ENCODE measurements at regions not wholly inside any gene's neighbourhood (a gene's known extent, or its start where the extent isn't known, plus 50 kb on each side); places are given as distances from the start of the nearest gene placed in this dataset.

DNA sequence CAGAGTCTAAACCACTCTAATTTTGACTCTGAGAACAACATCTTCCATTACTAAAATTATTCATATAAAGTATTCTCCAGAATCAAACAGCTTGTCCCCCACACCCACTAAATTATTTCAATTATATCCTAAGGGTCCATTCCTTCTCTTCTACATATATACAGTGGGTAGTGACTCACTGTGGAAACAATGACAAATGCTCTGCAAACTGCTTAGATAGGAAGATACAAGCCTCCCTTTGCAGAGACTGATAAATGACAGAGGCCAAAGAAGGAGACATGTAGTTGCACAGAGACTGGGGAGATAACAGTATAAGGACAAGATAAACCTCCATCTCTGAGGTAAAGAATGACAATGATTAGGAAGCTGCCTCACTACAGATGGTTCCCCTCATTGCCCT, 1087.4 kb downstream of the AGBL1 start:
- TF ChIP-seq, protein P1, sequence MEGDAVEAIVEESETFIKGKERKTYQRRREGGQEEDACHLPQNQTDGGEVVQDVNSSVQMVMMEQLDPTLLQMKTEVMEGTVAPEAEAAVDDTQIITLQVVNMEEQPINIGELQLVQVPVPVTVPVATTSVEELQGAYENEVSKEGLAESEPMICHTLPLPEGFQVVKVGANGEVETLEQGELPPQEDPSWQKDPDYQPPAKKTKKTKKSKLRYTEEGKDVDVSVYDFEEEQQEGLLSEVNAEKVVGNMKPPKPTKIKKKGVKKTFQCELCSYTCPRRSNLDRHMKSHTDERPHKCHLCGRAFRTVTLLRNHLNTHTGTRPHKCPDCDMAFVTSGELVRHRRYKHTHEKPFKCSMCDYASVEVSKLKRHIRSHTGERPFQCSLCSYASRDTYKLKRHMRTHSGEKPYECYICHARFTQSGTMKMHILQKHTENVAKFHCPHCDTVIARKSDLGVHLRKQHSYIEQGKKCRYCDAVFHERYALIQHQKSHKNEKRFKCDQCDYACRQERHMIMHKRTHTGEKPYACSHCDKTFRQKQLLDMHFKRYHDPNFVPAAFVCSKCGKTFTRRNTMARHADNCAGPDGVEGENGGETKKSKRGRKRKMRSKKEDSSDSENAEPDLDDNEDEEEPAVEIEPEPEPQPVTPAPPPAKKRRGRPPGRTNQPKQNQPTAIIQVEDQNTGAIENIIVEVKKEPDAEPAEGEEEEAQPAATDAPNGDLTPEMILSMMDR (IDR thresholded peaks at IDR 0.05) = no peak
- H3K4me1 ChIP-seq (ENCODE audit: control insufficient read depth in 1 of 2, low read depth in 2 of 2) = no peaks in the 10 kb centered on the region
- no peak overlapping the region for H3K27ac ChIP-seq
- no peaks in the 10 kb centered on the region for H3K36me3 ChIP-seq
- DNase-seq (ENCODE audit: low spot score) = no peak
- no peaks in the 10 kb centered on the region for H3K27me3 ChIP-seq (replicated peaks; ENCODE audit: insufficient read depth)
- ATAC-seq (ENCODE audit: insufficient number of reproducible peaks, low FRiP score, low read depth) = no peak
- no peaks in the 10 kb centered on the region for H3K9me3 ChIP-seq
- no peak overlapping the region for H3K4me3 ChIP-seq

DNA sequence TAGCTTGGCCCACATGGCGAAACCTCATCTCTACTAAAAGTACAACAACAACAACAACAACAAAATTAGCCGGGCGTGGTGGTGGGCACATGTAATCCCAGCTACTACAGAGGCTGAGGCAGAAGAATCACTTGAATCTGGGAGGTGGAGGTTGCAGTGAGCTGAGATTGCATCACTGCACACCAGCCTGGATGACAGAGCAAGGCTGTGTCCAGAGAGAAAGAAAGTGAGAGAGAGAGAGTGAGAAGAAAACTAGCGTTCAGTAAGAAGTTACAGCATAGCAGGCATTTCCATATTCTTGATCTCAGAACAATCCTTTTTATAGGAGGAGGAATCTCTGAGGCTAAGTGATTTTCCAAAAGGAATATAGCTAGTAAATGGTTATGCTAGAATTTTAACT, 1076.1 kb downstream of the AGBL1 start:
- Histone ChIP-seq H3K27ac (no peak overlapping the region), H3K4me3 (no peak overlapping the region), H3K9me3 (no peaks in the 10 kb centered on the region), H3K27me3 (replicated peaks; ENCODE audit: insufficient read depth) (no peaks in the 10 kb centered on the region), H3K4me1 (ENCODE audit: control insufficient read depth in 1 of 2, low read depth in 2 of 2) (no peaks in the 10 kb centered on the region), H3K36me3 (no peaks in the 10 kb centered on the region)
- TF ChIP-seq, protein P1 (IDR thresholded peaks at IDR 0.05) = no peak
- DNase-seq (ENCODE audit: low spot score) = no peak
- ATAC-seq (ENCODE audit: insufficient number of reproducible peaks, low FRiP score, low read depth) = no peak

DNA sequence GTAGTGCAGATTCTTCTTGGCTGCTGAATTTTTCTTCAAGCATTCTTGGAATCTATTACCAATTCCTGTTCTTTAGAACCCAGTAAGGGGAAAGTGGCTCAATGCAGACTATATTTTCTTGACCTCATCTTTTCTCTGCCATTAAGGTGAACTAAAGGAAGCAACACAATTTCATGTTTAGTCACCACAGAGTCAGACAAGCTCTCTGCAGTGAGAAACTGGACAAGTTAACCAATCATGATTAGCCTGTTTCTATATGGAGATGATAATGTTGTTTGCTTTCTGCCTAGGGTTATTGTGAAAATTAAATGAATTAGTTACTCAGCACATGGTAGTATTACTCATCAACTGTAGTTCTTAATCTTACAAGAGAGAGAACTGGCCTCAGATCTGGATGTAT, 1075.1 kb downstream of the AGBL1 start:
- TF ChIP-seq, protein P1 (IDR thresholded peaks at IDR 0.05) = no peak
- H3K4me1 ChIP-seq (ENCODE audit: control insufficient read depth in 1 of 2, low read depth in 2 of 2) = no peaks in the 10 kb centered on the region

DNA sequence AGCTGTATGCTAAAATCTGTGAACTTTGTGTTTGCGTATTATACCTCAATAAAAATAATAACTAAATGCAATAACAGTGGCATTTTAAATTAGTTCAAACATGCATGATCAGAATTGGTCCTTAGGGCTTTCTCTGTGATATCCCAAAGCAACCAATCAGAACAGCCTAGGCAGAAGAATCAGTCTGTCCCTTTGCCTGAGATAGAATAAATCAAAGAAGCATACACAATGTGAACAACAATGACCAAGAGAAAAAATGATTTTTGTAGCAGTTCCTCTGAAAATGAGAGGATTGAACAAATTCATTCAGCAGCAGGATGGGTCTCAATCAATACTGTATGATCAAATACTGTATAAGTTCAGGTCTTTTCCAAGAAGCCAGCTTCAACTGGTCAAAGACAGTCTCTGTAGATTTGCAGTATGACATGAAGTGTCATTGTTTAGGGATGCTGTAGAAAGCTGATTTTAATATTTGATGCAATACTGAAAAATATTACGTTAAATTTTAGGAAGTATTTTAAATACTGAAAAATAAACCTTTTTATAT, 1071.6 kb downstream of the AGBL1 start:
- Histone ChIP-seq H3K27me3 (replicated peaks; ENCODE audit: insufficient read depth) (no peaks in the 10 kb centered on the region), H3K4me1 (ENCODE audit: control insufficient read depth in 1 of 2, low read depth in 2 of 2) (no peaks in the 10 kb centered on the region), H3K36me3 (no peaks in the 10 kb centered on the region), H3K9me3 (no peaks in the 10 kb centered on the region), H3K4me3 (no peak overlapping the region), H3K27ac (no peak overlapping the region)
- DNase-seq (ENCODE audit: low spot score) (no peak), ATAC-seq (ENCODE audit: insufficient number of reproducible peaks, low FRiP score, low read depth) (no peak)
- TF ChIP-seq, protein P1 (IDR thresholded peaks at IDR 0.05) = no peak

More for the DNA sequence above, 1075.1 kb downstream of the AGBL1 start:
- ATAC-seq (ENCODE audit: insufficient number of reproducible peaks, low FRiP score, low read depth) = no peak
- Histone ChIP-seq H3K4me3 (no peak overlapping the region), H3K36me3 (no peaks in the 10 kb centered on the region), H3K27me3 (replicated peaks; ENCODE audit: insufficient read depth) (no peaks in the 10 kb centered on the region), H3K9me3 (no peaks in the 10 kb centered on the region), H3K27ac (no peak overlapping the region)
- no peak for DNase-seq (ENCODE audit: low spot score)

DNA sequence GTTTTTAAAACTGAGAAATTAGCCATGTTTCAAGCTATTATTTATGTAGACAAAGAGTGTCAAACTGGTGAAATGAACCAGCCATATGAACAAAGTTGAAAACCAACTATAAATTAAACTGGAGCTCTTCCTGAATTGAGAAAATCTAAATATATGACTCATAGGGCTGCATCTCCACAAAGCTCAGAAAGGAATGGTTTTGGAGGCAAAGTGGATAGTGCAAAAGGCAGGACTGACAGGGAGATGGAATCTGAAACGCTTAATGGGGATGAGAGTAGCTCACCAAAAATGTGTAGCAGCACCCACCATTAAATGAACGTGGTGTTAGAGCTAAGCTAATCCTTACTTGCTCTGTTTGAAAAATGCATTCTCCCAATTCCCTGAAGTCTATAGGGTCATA, 1066.0 kb downstream of the AGBL1 start:
- DNase-seq (ENCODE audit: low spot score) (no peak), ATAC-seq (ENCODE audit: insufficient number of reproducible peaks, low FRiP score, low read depth) (no peak)
- Histone ChIP-seq H3K9me3 (no peaks in the 10 kb centered on the region), H3K36me3 (no peaks in the 10 kb centered on the region), H3K4me1 (ENCODE audit: control insufficient read depth in 1 of 2, low read depth in 2 of 2) (no peaks in the 10 kb centered on the region), H3K27ac (no peak overlapping the region), H3K27me3 (replicated peaks; ENCODE audit: insufficient read depth) (no peaks in the 10 kb centered on the region), H3K4me3 (no peak overlapping the region)
- TF ChIP-seq, protein P1 (IDR thresholded peaks at IDR 0.05) = no peak
